ENCODE measurements at regions not wholly inside any gene's neighbourhood (a gene's known extent, or its start where the extent isn't known, plus 50 kb on each side); places are given as distances from the start of the nearest gene placed in this dataset.
"Not testable (repeated sequence)": the region's sequence is repeated elsewhere in the genome, so short reads cannot be mapped to it uniquely, and the experiment has no call there.

DNA sequence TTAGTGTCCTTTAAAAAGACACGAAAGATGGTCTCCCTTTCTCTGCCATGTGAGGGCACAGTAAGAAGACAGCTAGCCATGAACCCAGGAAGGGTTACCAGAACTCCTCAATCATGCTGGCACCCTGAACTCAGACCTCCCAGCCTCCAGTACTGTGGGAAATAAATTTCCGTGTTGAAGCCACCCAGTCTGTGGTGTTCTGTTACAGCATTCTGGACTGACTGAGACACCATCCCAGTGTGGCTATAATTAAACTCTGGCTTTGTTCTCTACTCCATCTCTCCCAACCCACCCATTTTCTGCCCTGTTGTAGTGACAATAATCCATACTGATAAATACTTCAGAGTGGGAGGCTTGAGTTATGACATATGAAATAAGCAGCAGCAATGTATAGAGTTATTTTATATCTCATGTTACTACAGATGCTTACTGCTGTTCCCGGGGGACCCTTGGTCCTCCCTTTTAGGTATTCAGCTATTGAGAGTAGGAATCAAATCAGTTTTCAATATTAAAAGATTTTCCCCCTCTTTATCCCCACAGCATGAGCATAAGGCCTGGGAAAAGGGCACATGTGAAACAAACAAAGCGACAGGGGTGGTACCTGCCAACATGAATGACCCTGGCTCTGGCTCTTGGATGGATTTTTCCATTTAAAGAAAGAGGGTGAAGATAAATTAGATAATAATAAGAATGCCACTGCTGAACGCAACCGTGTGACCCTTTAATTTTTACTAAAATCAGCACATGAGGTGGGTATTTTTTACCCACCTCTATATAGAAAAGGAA lies 224.3 kb upstream of the SLC35B3 start:
- DNase-seq (ENCODE audit: low spot score): no peak

DNA sequence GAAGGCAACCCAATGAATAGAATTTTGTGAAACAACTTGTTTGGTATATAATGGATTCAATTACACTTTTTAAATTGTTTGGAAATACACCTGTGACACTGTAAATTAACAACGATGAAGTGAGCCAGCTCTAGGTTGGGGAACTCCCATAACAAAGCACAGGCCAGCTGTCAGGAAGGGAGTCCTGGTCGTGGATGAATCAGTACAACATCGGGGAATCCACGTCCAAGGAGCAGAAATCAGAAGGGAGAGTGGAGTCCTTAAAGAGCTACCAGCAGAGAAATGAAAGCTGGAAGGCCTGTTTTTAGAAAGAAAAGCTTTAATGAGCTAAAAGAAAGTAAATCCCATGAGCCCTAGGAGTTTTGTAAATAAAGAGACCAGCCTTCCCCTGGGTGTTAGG lies 223.1 kb upstream of the SLC35B3 start:
- DNase-seq (ENCODE audit: low spot score): no peak

DNA sequence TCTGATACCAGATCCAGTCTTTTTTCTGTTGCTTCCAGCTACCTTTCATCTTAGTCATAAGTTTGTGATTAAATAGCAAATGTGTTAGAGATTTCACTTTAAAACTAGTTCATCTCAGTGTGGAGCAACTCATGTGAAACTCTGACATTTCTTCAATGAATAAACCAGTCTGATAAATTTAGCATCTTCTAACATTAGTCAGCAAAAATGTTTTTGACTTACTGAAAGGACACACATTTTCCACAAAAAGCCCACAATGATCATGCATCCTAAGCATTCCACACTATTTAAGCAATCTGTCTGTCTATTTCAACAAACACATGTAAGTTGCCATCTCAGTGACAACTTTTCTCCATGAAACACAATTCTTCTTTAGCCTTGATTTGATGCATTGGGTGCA lies 222.2 kb upstream of the SLC35B3 start:
- DNase-seq (ENCODE audit: low spot score): no peak

DNA sequence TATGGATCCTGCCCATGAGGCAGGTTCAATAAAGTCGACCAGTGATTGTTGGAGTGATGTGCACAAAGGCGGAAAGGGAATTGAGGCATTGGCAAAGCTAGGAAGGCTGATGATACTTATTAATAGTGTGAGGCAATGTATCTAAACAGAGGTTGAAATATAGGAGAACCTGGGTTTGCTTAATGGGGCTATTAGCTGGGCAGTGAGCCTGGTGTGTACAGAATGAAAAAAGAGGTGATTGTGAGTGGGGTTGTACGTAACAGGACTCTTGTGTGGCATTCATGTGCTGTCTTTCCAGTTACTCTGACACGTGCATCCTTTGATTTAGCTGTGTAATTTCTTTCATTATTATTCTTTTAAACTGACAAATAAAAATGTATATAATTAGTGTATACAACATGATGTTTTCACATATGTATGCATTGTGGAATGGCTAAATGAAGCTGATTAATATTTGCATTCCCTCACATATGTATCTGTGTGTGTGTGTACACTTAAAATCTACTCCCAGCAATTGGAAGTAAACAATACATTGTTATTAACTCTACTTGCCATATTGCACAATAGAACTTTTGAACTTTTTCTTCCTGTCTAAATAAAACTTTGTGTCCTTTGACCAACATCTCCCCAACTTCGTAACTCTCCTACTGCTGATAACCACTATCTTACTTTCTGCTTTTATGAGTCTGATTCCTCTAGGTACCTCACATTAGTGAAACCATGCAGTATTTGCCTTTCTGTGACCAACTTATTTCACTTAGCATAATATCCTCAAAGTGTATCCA lies 220.5 kb upstream of the SLC35B3 start:
- no peak for DNase-seq (ENCODE audit: low spot score)

DNA sequence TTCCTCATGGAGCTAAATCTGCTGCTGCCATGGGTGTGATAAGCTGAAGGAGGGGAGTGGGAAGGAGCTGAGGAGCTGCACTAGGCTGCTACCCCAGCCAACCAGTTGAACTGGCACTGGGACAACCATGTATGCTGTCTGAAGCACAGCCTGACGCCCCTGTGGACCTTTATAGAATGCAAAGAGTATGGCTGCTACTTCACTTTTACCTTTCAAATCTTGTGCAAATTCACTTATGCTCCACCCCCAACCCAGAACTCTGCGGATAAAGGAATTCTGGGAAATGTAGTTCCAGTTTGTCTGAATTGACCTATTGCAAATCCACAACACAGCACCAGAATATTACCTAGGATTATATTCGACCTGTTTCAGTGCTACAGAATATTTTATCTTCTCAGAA lies 217.4 kb upstream of the SLC35B3 start:
- no peak for DNase-seq (ENCODE audit: low spot score)

DNA sequence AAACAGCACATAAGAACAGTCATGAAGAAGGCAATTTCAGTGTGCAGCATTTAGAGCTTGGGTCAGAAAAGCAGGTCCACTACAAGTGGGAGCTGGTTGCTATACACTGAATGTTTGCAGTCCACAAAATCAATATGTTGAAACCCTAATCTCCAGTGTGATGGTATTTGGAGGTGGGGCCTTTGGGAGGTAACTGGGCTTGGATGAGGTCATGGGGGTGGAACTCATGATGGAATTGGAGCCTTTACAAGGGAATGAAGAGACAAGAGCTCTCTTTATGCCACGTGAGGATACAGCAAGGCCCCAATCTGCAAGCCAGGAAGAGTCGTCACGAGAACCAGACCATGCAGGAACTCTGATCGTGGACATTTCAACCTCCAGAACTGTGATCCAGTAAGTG lies 216.7 kb upstream of the SLC35B3 start:
- no peak for DNase-seq (ENCODE audit: low spot score)

DNA sequence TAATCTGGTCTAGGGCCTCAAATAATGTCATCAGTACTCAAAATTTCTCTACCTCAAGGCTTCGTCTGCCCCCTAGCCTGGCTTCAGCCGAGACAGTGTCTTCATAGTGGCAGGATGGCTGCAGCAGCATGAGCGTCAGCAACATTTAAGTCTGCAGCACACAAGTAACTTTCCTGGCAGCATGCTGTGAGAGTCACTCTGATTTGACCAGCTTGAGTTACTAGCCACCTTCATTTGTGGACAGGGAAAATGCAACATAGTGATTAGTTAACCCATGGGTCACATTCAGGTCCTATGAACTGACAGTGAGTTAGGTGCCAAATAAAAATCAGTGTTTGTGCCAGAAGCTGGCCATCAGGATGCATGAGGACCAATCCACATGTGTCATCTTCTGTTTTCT lies 209.9 kb upstream of the SLC35B3 start:
- DNase-seq (ENCODE audit: low spot score): no peak

DNA sequence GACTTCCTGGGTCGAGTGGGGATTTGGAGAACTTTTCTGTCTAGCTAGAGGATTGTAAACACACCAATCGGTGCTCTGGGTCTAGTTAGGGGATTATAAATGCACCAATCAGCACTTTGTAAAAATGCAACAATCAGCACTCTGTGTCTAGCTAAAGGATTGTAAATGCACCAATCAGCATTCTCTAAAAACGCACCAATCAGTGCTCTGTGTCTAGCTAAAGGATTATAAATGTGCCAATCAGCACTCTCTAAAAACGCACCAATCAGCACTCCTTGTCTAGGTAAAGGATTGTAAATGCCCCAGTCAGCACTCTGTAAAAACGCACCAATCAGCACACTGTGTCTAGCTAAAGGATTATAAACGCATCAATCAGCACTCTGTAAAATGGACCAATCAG lies 209.0 kb upstream of the SLC35B3 start:
- DNase-seq (ENCODE audit: low spot score): no peak

DNA sequence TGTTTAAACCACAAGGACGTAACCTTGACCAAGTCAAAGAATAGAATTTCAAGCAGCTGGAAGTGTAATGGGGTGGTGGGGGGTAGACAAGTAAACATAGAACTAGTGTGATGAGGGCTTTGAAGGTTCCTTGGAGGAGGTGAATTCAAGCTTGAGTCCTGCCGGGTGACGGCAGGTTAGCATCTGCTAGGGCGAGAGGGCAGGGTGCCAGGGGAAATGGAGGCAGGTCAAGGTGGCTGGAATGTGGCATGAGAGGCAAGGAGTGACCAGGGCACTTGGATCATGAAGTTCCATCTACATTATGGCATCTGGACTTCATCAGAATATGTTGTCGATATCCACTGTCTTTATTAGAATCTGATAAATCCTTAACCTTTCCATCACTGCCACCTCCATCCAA lies 207.5 kb upstream of the SLC35B3 start:
- no peak for DNase-seq (ENCODE audit: low spot score)

DNA sequence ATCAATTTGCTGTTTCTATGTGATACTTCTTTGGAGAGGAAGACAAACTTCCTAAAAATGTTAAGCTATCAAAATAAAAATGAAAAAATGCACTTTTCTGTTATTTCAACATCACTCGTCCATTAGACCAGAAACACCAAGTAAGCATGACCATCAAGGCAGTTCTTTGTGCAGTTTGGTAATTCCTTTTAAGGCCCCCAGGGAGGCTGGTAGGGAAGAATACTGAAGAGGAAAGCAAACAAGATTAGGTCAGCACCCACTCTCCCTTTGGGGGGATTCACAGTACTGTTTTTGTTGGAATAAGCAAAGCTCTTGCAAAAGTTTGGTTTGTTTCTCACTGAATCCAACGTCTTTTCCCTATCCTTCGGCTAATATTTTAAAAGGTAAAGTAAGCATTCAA lies 206.8 kb upstream of the SLC35B3 start:
- no peak for DNase-seq (ENCODE audit: low spot score)

DNA sequence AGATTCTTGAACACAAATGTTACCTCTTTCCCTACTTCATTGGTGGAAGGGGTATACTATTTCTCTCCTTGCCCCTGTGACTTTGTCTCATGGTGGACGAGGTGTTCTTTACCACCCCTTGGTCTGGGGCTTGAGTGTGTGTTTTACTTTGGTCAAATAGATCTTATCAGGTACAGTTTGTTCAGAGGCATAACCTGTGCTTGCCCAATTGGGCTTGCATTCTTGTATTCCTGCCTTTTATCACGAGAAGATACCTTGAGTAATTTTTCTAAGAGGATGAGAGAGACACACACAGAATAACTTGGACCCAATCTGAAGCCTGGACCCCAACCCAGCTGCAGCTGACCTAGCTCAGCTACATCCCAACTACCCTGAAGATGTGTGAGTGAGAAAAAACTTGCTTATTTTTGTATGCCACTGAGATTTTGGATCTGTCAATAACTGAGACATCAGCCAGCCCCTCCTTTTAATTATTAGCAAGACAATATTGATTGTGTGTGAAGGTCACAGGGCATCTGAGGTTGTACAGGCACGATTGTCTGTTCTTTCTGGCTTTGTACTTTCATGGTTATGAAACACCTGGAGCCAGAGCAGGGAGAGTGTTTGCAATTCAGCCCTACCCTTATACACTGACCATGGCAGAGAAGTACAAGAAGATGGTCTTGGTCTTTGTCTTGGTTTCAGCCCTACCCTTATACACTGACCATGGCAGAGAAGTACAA lies 204.7 kb upstream of the SLC35B3 start:
- DNase-seq (ENCODE audit: low spot score): peak; percentile 29

DNA sequence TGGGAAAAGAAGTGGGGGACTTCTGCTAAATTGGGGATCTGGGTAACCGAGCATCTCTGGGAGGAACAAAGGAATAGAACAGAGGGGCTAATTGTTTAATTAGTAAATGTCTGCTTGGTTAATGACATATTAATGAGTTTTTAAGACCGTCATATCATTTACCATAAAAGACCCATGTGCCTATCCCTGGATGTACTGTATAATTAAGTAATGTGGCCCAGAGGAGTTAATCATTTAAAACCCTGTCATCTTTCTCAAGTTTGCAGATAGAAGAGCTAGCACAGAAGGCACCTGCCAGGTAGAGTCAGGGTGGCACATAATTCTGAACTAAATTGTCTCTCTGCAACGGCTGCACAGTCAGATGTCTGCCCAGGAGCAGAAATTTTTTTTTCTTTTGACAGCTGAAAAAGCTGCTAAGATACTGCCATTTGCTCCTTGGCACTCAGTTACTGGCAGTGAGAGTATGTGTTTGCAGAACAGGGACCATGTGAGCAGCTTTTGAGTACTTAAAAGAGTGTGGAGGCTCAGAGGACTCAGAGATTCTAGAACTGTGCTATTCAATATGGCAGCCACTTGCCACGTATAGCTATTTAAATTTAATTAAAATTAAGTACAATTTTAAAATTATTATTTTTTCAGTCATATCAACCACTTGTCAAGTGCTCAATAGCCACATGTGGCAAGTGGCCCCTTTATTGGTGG lies 202.7 kb upstream of the SLC35B3 start:
- DNase-seq (ENCODE audit: low spot score): no peak

DNA sequence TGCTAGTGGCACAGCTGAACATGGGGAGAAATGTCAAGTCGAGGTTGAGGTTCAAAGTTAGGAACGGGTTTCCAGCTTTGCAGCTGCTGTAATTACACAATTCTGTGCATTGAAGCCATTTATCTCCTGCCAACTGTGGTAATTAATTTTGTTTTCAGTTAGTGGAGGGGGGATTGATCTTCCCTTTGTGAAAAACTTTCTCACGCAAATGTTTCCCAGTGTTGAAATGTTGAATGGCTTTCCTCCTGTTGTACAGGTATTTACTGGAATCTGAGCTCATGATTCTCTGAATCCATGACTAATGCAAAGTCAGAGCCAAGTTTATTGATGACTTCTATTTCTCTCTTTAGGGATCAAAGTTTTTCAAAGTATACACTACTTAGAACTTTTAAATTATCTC lies 198.4 kb upstream of the SLC35B3 start:
- no peak for DNase-seq (ENCODE audit: low spot score)

DNA sequence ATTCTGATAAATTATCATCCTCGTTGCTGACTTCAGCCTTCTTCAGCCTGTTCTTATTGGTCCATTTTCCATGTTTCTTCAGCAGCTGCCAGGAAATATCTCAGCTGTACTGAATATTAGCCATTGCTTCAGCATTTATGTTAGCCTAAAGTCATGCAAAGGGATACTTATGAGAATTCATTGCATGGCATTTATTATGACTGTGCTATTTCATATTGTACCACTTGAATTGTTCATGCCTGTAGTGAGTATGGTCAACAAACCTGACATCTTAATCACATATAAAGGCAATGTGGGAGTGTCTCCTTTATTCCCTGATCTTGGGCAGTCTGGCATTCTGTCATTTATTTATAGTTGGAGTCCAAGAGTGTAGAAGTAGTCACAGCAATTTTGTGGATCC lies 193.4 kb upstream of the SLC35B3 start:
- DNase-seq (ENCODE audit: low spot score): no peak

DNA sequence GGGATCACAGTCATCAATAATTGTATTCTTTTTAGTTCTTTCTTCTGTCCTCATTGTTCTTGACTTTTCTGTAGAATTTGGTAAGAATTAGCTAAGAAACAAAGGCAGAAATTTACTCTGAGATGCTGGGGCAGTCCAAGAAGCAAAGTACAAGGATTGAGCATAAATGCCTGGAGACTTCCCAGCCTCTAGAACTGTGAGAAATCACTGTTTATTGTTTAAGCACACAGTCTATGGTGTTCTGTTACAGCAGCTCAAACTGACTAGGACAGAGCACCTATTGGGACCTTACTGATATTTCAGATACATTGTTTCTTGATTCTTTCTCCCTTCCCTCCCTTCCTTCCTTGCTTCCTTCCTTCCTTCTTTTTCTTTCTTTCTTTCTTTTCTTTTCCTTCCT lies 192.7 kb upstream of the SLC35B3 start:
- no peak for DNase-seq (ENCODE audit: low spot score)

DNA sequence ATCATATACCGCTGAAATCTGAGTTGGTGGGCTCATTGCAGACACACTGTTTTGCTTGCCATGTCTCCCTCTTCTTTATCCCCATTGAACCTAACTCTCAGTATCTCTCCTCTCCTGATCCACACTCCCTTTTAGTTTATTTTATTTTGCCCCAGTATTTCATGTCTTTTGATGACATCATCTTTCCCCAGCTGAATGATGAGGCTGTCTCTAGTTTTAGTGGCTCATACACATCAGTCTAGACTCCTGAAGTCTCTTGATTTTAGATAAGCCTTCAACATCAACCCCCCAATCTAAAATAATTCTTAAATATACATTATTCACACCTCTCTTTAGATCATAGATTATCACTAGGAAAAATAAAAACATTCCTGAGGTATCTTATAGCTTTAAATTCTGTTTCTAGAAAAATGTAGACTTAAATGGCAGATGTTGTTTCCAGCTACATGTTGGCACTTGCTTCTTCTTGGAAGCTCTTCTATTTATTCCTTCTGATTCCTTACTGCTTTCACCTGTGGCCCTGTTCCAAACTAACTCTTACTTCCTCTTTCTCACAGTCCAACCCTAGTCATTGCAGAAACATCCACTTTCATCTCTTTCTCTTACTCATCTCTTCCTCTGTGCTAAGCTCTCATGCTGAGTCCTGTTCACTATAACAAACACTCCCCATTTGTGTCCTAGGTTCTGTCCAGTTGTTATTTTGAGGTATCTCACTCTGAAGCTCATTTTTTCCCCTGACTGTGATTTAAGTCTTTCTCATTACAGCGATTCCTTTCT lies 191.9 kb upstream of the SLC35B3 start:
- DNase-seq (ENCODE audit: low spot score): peak; percentile 19

DNA sequence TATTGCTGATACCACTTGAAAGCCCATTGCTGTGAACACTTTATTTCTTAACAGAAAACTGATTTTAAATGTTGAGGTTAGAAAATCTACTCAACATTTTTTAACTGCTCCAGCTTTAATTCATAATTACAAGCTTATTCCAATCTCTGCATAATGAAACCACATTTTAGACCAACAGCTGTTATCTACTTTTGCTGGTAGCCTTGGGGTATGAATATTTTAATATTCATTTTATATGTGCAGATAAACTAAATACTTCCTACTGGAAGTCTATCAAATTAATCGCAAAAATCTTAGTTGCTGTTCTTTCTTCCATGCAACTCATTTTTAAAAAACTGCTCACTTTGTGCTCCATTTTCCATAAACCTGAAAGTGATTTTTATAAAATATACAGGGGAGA lies 189.3 kb upstream of the SLC35B3 start:
- no peak for DNase-seq (ENCODE audit: low spot score)

DNA sequence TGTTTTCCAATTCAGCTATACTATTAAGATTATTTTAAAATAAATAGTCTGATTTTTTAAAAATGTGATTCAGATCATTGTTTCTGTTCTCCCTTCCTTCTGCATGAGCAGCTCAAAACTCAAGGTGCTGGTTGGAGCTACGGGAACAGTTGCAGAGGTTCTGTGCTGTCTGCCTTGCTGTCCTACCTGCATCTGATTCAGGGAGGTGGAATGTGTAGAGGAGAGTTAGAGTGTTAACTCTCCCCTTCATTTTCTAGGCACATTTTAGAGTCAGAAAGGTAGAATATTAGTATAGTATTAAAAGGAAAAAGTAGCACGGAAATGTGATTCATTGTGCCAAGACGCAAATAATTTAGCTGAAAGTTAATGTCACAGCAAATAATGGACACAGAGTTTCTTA lies 188.1 kb upstream of the SLC35B3 start:
- DNase-seq (ENCODE audit: low spot score): no peak

DNA sequence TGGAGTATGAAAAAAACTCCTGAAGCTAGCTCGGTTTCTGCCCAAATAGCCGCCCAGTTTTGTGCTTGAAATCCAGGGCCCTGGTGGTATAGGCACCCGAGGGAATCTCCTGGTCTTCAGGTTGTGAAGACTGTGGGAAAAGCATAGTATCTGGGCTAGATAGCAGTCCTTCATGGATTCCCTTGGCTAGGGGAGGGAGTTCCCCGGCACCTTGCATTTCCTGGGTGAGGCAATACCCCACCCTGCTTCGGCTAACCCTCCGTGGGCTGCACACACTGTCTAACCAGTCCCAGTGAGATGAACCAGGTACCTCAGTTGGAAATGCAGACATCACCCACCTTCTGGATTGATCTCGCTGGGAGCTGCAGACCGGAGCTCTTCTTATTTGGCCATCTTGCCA lies 184.5 kb upstream of the SLC35B3 start:
- DNase-seq (ENCODE audit: low spot score): no peak

DNA sequence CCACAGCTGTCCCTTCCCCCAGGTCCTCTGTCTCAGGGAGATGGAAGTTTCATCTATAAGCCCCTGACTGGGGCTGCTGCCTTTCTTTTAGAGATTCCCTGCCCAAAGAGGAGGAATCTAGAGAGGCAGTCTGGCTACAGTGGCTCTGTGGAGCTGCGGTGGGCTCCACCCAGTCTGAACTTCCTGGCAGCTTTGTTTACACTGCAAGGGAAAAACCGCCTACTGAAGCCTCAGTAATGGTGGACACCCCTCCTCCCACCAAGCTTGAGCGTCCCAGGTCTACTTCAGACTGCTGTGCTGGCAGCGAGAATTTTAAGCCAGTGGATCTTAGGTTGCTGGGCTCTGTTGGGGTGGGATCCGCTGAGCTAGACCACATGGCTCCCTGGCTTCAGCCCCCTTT lies 184.1 kb upstream of the SLC35B3 start:
- not testable (repeated sequence) for DNase-seq (ENCODE audit: low spot score)

DNA sequence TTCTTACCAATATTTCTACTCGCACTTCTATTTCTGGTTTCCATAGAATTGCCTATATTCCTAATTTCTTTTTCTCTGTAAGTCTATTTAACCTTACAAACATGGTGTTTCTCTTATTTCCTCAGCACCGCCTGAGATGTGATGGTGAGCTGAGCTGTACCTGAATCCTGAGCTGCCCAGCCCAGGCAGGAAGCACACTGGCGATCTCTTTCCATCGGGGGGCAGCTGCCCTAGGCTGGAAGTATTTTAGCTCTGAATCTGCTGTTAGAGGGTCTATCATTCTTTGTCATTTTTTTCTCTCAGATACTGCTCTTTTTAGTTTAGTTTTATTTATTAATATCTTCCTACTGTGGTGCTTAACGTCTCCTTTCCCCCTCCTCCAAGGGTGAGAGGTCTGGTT lies 173.4 kb upstream of the SLC35B3 start:
- DNase-seq (ENCODE audit: low spot score): no peak
